WTC11 (cell line): ENCODE measurements at regions not wholly inside any gene's neighbourhood (a gene's known extent, or its start where the extent isn't known, plus 50 kb on each side); places are given as distances from the start of the nearest gene placed in this dataset.

Experiments used
- ATAC-seq: fragments of 200-7000 bp; cut with Tn5 transposase; 2 replicates; pipeline ENCODE4 v1.10.0; 2021; ENCODE audit warnings: mild to moderate bottlenecking, moderate library complexity
- CTCF ChIA-PET: fragments of 300-600 bp; sonication (Branson Sonifier 250); formaldehyde crosslinking; loops from one replicate; lab custom pipeline; 2021; ENCODE audit warnings: antibody characterized with exemption; lab: Charles Lee
- POLR2A ChIA-PET: fragments of 350-600 bp; sonication (Branson Sonifier 250); formaldehyde crosslinking; loops from one replicate; lab custom pipeline; 2021; ENCODE audit warnings: antibody characterized with exemption; lab: Charles Lee
- DNase-seq: peaks from one replicate; pipeline ENCODE4 v3.0.0; 2021; ENCODE audit warnings: low spot score
- H3K27ac Mint-ChIP-seq: 2 replicates; pipeline ENCODE4 v1.8.0; 2021; ENCODE audit warnings: mixed read lengths
- H3K27me3 Mint-ChIP-seq: 2 replicates; pipeline ENCODE4 v1.8.0; 2021; ENCODE audit warnings: low read depth, mild to moderate bottlenecking, moderate library complexity, mixed read lengths
- H3K36me3 Mint-ChIP-seq: 2 replicates; pipeline ENCODE4 v1.8.0; 2021; ENCODE audit warnings: mixed read lengths
- H3K4me1 Mint-ChIP-seq: 2 replicates; pipeline ENCODE4 v1.8.0; 2022; ENCODE audit warnings: mixed read lengths
- H3K4me3 Mint-ChIP-seq: 2 replicates; pipeline ENCODE4 v1.8.0; 2021; ENCODE audit warnings: mild to moderate bottlenecking, moderate library complexity, mixed read lengths
- H3K9me3 Mint-ChIP-seq: 2 replicates; pipeline ENCODE4 v1.8.0; 2021; ENCODE audit warnings: mixed read lengths
- ATF1 ChIP-seq: sonication (generic); formaldehyde crosslinking; IDR thresholded peaks from 2 replicates; pipeline ENCODE4 v1.8.1; 2023; ENCODE audit warnings: mild to moderate bottlenecking, moderate library complexity, missing genetic modification reagents
- CREB1 ChIP-seq: sonication (generic); formaldehyde crosslinking; IDR thresholded peaks from 2 replicates; pipeline ENCODE4 v1.8.0; 2023; ENCODE audit warnings: mild to moderate bottlenecking, missing genetic modification reagents
- ELF4 ChIP-seq: sonication (generic); formaldehyde crosslinking; IDR thresholded peaks from 2 replicates; pipeline ENCODE4 v1.8.1; 2022; ENCODE audit warnings: low read depth, mild to moderate bottlenecking, moderate library complexity, missing genetic modification reagents
- ESRRA ChIP-seq: sonication (generic); formaldehyde crosslinking; IDR thresholded peaks from 2 replicates; pipeline ENCODE4 v1.8.1; 2022; ENCODE audit warnings: mild to moderate bottlenecking, missing genetic modification reagents, borderline replicate concordance
- ETV6 ChIP-seq: sonication (generic); formaldehyde crosslinking; IDR thresholded peaks from 2 replicates; pipeline ENCODE4 v1.8.1; 2022; ENCODE audit warnings: mild to moderate bottlenecking, missing genetic modification reagents
- FOXK1 ChIP-seq: sonication (generic); formaldehyde crosslinking; IDR thresholded peaks from 2 replicates; pipeline ENCODE4 v1.8.0; 2022; ENCODE audit warnings: mild to moderate bottlenecking, moderate library complexity, missing genetic modification reagents
- MXD4 ChIP-seq: fragments of 250-450 bp; sonication (Bioruptor Pico); IDR thresholded peaks from 2 replicates; pipeline ENCODE4 v1.8.0; 2021; ENCODE audit warnings: mild to moderate bottlenecking, moderate library complexity, borderline replicate concordance
- NR1H2 ChIP-seq: sonication (generic); formaldehyde crosslinking; IDR thresholded peaks from 2 replicates; pipeline ENCODE4 v1.9.0; 2021; ENCODE audit warnings: mild to moderate bottlenecking, moderate library complexity, missing genetic modification reagents
- SP1 ChIP-seq: sonication (generic); formaldehyde crosslinking; conservative IDR thresholded peaks from 2 replicates; pipeline ENCODE4 v1.8.1; 2022; ENCODE audit warnings: missing genetic modification reagents
- TP53 ChIP-seq: sonication (generic); formaldehyde crosslinking; IDR thresholded peaks from 2 replicates; pipeline ENCODE4 v1.8.1; 2023; ENCODE audit warnings: mild to moderate bottlenecking, missing genetic modification reagents
- TF ChIP-seq, protein P1 (sequence below): fragments of 250-450 bp; sonication (Bioruptor Pico); IDR thresholded peaks from 2 replicates; pipeline ENCODE4 v1.8.0; 2021; ENCODE audit warnings: mild to moderate bottlenecking
- TF ChIP-seq, protein P2 (sequence below): sonication (generic); formaldehyde crosslinking; conservative IDR thresholded peaks from 2 replicates; pipeline ENCODE4 v1.8.1; 2023; ENCODE audit warnings: mild to moderate bottlenecking, low read depth, missing genetic modification reagents, moderate library complexity
- TF ChIP-seq, protein P3 (sequence below): fragments of 250-450 bp; sonication (Bioruptor Pico); IDR thresholded peaks from 2 replicates; pipeline ENCODE4 v1.9.0; 2021; ENCODE audit warnings: mild to moderate bottlenecking, borderline replicate concordance
- TF ChIP-seq, protein P4 (sequence below): sonication (generic); formaldehyde crosslinking; IDR thresholded peaks from 2 replicates; pipeline ENCODE4 v1.8.1; 2022; ENCODE audit warnings: mild to moderate bottlenecking, missing genetic modification reagents, moderate library complexity, borderline replicate concordance
- TF ChIP-seq, protein P5 (sequence below): sonication (generic); formaldehyde crosslinking; IDR thresholded peaks from 2 replicates; pipeline ENCODE4 v1.8.0; 2022; ENCODE audit warnings: mild to moderate bottlenecking, missing genetic modification reagents
- TF ChIP-seq, protein P6 (sequence below): sonication (generic); formaldehyde crosslinking; IDR thresholded peaks from 2 replicates; pipeline ENCODE4 v1.8.1; 2023; ENCODE audit warnings: mild to moderate bottlenecking, missing genetic modification reagents, borderline replicate concordance
- TF ChIP-seq, protein P7 (sequence below): sonication (generic); formaldehyde crosslinking; IDR thresholded peaks from 2 replicates; pipeline ENCODE4 v1.8.0; 2022; ENCODE audit warnings: mild to moderate bottlenecking, missing genetic modification reagents

DNA sequence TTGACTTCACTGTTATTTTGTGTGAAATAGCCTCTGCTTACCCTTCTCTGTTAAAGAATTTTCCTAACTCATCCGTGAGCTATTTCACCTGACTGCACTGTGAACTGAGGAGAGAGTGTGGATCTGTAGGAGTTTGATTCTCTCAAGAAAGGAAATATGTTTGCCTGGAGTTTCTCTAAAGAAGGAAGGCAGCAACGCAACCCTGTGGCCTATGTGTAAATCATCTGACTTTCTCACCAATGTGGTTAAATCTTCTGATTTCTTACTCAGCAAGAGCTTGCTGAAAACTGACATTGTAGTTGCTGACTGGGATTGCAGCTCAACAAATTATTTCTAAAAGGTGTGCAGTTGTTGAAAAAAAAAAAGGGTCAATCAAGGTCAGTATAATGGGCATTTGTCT lies 153.9 kb upstream of the PELI1 start:
- Mint-ChIP-seq H3K9me3 (peaks cover 5% of the 10 kb centered on the region), H3K27me3 (peaks cover 10% of the 10 kb centered on the region), H3K27ac (no peak overlapping the region), H3K36me3 (peaks cover 6% of the 10 kb centered on the region; the same call in 1 of the 2 replicates)
- CTCF ChIA-PET: interaction anchor here (1.1 kb wide), 2 partner anchors 33 to 190 kb away, joined by 3 read pairs; no protein-coding TSS in a partner anchor
- no peak for ATAC-seq
- no peak for DNase-seq
- TF ChIP-seq, protein P1, sequence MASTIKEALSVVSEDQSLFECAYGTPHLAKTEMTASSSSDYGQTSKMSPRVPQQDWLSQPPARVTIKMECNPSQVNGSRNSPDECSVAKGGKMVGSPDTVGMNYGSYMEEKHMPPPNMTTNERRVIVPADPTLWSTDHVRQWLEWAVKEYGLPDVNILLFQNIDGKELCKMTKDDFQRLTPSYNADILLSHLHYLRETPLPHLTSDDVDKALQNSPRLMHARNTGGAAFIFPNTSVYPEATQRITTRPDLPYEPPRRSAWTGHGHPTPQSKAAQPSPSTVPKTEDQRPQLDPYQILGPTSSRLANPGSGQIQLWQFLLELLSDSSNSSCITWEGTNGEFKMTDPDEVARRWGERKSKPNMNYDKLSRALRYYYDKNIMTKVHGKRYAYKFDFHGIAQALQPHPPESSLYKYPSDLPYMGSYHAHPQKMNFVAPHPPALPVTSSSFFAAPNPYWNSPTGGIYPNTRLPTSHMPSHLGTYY (CRISPR knock-in tag): no peak
- TF ChIP-seq MXD4 (CRISPR knock-in tag): no peak
- TF ChIP-seq CREB1 (CRISPR knock-in tag): no peak
- no peak for TF ChIP-seq SP1 (CRISPR knock-in tag)
- no peak for TF ChIP-seq ETV6 (CRISPR knock-in tag)
- no peak for TF ChIP-seq FOXK1 (CRISPR knock-in tag)
- TF ChIP-seq, protein P2, sequence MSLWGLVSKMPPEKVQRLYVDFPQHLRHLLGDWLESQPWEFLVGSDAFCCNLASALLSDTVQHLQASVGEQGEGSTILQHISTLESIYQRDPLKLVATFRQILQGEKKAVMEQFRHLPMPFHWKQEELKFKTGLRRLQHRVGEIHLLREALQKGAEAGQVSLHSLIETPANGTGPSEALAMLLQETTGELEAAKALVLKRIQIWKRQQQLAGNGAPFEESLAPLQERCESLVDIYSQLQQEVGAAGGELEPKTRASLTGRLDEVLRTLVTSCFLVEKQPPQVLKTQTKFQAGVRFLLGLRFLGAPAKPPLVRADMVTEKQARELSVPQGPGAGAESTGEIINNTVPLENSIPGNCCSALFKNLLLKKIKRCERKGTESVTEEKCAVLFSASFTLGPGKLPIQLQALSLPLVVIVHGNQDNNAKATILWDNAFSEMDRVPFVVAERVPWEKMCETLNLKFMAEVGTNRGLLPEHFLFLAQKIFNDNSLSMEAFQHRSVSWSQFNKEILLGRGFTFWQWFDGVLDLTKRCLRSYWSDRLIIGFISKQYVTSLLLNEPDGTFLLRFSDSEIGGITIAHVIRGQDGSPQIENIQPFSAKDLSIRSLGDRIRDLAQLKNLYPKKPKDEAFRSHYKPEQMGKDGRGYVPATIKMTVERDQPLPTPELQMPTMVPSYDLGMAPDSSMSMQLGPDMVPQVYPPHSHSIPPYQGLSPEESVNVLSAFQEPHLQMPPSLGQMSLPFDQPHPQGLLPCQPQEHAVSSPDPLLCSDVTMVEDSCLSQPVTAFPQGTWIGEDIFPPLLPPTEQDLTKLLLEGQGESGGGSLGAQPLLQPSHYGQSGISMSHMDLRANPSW (CRISPR knock-in tag): no peak
- TF ChIP-seq, all 79 proteins: peak for 0
- Mint-ChIP-seq H3K4me3 (no peak overlapping the region), H3K4me1 (peaks cover 9% of the 10 kb centered on the region)
- POLR2A ChIA-PET: no interaction called here

DNA sequence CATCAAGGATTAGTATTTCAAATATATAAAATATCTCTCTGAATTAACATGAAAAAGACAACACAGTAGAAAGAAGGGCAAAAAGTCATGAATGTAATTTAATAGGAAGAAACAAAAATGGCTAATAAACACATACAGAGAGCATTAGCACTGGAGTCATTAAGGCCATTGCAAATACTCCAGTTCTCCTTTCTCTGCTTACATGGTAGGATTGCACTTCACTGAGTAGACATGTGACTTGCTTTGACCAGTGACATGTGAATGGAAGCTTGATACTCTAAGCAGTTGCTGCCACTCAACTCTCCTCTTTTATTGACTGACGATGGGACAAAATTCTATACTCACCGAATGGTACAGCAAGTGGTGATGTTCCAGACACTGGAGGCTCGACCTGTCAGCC lies 153.9 kb upstream of the LGALSL start:
- ChIA-PET CTCF (interaction anchor here (1.3 kb wide), 1 partner anchor 12 kb away, joined by 3 read pairs; no protein-coding TSS in a partner anchor), POLR2A (no interaction called here)
- H3K9me3 Mint-ChIP-seq: peaks cover 6% of the 10 kb centered on the region
- H3K4me3 Mint-ChIP-seq: no peak overlapping the region
- peaks cover 10% of the 10 kb centered on the region for H3K27me3 Mint-ChIP-seq
- no peak for TF ChIP-seq NR1H2 (CRISPR knock-in tag)
- TF ChIP-seq SP1 (CRISPR knock-in tag): no peak
- TF ChIP-seq ESRRA (CRISPR knock-in tag): no peak
- TF ChIP-seq, protein P3, sequence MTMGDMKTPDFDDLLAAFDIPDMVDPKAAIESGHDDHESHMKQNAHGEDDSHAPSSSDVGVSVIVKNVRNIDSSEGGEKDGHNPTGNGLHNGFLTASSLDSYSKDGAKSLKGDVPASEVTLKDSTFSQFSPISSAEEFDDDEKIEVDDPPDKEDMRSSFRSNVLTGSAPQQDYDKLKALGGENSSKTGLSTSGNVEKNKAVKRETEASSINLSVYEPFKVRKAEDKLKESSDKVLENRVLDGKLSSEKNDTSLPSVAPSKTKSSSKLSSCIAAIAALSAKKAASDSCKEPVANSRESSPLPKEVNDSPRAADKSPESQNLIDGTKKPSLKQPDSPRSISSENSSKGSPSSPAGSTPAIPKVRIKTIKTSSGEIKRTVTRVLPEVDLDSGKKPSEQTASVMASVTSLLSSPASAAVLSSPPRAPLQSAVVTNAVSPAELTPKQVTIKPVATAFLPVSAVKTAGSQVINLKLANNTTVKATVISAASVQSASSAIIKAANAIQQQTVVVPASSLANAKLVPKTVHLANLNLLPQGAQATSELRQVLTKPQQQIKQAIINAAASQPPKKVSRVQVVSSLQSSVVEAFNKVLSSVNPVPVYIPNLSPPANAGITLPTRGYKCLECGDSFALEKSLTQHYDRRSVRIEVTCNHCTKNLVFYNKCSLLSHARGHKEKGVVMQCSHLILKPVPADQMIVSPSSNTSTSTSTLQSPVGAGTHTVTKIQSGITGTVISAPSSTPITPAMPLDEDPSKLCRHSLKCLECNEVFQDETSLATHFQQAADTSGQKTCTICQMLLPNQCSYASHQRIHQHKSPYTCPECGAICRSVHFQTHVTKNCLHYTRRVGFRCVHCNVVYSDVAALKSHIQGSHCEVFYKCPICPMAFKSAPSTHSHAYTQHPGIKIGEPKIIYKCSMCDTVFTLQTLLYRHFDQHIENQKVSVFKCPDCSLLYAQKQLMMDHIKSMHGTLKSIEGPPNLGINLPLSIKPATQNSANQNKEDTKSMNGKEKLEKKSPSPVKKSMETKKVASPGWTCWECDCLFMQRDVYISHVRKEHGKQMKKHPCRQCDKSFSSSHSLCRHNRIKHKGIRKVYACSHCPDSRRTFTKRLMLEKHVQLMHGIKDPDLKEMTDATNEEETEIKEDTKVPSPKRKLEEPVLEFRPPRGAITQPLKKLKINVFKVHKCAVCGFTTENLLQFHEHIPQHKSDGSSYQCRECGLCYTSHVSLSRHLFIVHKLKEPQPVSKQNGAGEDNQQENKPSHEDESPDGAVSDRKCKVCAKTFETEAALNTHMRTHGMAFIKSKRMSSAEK (CRISPR knock-in tag): no peak
- TF ChIP-seq TP53: no peak
- no peak for TF ChIP-seq ATF1
- TF ChIP-seq, protein P4, sequence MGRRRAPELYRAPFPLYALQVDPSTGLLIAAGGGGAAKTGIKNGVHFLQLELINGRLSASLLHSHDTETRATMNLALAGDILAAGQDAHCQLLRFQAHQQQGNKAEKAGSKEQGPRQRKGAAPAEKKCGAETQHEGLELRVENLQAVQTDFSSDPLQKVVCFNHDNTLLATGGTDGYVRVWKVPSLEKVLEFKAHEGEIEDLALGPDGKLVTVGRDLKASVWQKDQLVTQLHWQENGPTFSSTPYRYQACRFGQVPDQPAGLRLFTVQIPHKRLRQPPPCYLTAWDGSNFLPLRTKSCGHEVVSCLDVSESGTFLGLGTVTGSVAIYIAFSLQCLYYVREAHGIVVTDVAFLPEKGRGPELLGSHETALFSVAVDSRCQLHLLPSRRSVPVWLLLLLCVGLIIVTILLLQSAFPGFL (CRISPR knock-in tag): no peak
- TF ChIP-seq, protein P5, sequence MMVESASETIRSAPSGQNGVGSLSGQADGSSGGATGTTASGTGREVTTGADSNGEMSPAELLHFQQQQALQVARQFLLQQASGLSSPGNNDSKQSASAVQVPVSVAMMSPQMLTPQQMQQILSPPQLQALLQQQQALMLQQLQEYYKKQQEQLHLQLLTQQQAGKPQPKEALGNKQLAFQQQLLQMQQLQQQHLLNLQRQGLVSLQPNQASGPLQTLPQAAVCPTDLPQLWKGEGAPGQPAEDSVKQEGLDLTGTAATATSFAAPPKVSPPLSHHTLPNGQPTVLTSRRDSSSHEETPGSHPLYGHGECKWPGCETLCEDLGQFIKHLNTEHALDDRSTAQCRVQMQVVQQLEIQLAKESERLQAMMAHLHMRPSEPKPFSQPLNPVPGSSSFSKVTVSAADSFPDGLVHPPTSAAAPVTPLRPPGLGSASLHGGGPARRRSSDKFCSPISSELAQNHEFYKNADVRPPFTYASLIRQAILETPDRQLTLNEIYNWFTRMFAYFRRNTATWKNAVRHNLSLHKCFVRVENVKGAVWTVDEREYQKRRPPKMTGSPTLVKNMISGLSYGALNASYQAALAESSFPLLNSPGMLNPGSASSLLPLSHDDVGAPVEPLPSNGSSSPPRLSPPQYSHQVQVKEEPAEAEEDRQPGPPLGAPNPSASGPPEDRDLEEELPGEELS: no peak
- TF ChIP-seq, protein P6, sequence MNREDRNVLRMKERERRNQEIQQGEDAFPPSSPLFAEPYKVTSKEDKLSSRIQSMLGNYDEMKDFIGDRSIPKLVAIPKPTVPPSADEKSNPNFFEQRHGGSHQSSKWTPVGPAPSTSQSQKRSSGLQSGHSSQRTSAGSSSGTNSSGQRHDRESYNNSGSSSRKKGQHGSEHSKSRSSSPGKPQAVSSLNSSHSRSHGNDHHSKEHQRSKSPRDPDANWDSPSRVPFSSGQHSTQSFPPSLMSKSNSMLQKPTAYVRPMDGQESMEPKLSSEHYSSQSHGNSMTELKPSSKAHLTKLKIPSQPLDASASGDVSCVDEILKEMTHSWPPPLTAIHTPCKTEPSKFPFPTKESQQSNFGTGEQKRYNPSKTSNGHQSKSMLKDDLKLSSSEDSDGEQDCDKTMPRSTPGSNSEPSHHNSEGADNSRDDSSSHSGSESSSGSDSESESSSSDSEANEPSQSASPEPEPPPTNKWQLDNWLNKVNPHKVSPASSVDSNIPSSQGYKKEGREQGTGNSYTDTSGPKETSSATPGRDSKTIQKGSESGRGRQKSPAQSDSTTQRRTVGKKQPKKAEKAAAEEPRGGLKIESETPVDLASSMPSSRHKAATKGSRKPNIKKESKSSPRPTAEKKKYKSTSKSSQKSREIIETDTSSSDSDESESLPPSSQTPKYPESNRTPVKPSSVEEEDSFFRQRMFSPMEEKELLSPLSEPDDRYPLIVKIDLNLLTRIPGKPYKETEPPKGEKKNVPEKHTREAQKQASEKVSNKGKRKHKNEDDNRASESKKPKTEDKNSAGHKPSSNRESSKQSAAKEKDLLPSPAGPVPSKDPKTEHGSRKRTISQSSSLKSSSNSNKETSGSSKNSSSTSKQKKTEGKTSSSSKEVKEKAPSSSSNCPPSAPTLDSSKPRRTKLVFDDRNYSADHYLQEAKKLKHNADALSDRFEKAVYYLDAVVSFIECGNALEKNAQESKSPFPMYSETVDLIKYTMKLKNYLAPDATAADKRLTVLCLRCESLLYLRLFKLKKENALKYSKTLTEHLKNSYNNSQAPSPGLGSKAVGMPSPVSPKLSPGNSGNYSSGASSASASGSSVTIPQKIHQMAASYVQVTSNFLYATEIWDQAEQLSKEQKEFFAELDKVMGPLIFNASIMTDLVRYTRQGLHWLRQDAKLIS (CRISPR knock-in tag): no peak
- TF ChIP-seq, protein P7, sequence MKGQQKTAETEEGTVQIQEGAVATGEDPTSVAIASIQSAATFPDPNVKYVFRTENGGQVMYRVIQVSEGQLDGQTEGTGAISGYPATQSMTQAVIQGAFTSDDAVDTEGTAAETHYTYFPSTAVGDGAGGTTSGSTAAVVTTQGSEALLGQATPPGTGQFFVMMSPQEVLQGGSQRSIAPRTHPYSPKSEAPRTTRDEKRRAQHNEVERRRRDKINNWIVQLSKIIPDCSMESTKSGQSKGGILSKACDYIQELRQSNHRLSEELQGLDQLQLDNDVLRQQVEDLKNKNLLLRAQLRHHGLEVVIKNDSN: no peak
- no peak for TF ChIP-seq ELF4 (CRISPR knock-in tag)
- no peak for ATAC-seq
- H3K27ac Mint-ChIP-seq: no peak overlapping the region
- DNase-seq: no peak
- no peaks in the 10 kb centered on the region for H3K36me3 Mint-ChIP-seq
- H3K4me1 Mint-ChIP-seq: peaks cover 9% of the 10 kb centered on the region
